ENCODE measurements at regions not wholly inside any gene's neighbourhood (a gene's known extent, or its start where the extent isn't known, plus 50 kb on each side); places are given as distances from the start of the nearest gene placed in this dataset.

GRCh38 chr6:25038300-25038699 is 102.5 kb upstream of the RIPOR2 start:
- no peak for DNase-seq (ENCODE audit: low read depth)

- DNase-seq (ENCODE audit: low read depth): no peak
Observed at GRCh38 chr6:25038999-25039398, 103.2 kb upstream of the RIPOR2 start.

GRCh38 chr6:25041485-25042035 is 105.8 kb upstream of the RIPOR2 start:
- DNase-seq (ENCODE audit: low read depth): no peak

DNA sequence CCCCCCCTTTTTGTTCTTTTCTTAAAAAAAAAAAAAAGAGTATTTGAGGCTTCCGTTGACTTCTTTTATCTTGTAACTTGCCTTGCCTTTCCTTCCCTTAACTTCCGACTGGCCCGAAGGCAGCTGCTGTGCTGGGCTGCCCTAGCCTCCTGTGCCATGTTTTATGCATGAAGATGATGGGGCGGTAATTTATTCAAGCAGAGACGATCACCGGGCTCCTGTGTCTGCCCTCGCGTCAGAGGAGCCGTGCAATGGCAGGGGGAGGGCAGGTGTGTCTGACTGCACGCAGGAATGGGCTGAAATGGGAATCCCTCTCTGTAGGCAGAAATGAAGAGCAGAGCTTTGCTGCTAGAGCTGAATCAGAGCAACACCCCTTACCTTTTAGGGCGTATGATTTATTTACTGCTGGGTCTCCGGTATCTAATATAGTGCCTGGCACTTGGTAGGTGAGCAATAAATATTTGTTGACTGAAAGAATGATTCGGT is 106.3 kb upstream of the RIPOR2 start:
- DNase-seq (ENCODE audit: low read depth): peak; percentile 57

GRCh38 chr6:25042536-25042935 is 106.8 kb upstream of the RIPOR2 start:
- no peak for DNase-seq (ENCODE audit: low read depth)

DNA sequence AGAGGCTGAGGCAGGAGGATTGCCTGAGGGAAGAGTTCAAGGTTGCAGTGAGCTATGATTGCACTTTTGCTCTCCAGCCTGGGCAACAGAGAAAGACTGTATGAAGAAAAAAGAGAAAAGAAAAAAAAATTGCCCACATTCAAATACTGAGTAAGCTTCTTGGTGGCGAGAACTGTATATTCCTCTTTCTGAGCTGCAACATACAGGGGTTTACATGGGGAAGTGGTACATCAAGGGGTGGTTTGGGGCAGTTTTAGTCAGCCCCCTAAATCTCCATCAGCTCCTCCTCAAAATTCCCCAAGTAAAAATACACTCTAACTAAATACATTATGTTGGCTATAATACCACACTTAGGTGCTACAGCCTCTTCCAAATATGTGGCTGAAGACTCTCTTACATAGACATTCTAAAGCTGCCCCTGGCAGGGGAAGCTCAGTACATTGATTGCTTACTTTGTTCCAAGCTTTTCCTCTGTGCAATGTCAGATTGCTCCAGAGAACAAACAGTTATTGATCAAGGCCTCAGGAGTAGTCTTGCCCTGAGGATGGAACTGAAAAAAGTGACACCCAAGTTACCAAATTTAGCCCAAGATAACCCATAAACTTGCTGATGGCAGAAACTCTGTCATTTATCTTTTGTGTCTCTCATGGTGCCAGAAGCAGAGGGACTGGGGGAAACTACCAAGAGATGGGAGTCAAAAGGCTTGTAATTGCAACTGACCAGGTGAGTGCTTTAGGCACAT is 107.4 kb upstream of the RIPOR2 start:
- no peak for DNase-seq (ENCODE audit: low read depth)

- DNase-seq (ENCODE audit: low read depth): no peak
Observed at GRCh38 chr6:25043892-25044291, 108.1 kb upstream of the RIPOR2 start.

GRCh38 chr6:25046942-25047341 is 111.2 kb upstream of the RIPOR2 start:
- no peak for DNase-seq (ENCODE audit: low read depth)

- peak; percentile 46 for DNase-seq (ENCODE audit: low read depth)
Observed at GRCh38 chr6:25050356-25050755, 114.6 kb upstream of the RIPOR2 start.

GRCh38 chr6:25051083-25051482 is 115.3 kb upstream of the RIPOR2 start:
- DNase-seq (ENCODE audit: low read depth): no peak

GRCh38 chr6:25052181-25052580 is 116.4 kb upstream of the RIPOR2 start:
- DNase-seq (ENCODE audit: low read depth): no peak

DNA sequence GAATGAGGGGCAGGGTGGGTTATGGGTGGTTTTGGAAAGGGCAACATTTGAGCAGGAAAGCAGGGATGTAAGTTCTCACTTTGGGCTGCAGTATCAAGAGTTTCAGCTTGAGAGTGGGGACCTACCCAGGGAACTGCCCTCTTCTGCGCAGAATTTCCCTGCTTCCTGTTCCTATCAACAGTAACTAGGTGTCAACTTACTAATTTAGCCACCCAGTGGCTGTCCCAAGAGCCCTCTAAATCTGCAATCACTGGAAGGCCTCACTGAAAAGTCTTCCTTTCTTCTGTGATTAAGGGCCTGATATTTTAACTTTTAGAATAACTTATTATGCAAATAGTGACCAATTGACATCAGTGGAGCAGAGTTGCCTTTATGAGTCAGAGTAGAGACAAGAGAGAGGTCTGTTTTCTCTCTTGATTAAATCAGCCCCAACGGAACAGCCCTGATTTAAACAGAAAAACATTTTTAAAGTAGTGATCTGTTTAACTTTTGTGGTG is 118.2 kb upstream of the RIPOR2 start:
- no peak for DNase-seq (ENCODE audit: low read depth)

GRCh38 chr6:25054469-25054868 is 118.7 kb upstream of the RIPOR2 start:
- no peak for DNase-seq (ENCODE audit: low read depth)

DNA sequence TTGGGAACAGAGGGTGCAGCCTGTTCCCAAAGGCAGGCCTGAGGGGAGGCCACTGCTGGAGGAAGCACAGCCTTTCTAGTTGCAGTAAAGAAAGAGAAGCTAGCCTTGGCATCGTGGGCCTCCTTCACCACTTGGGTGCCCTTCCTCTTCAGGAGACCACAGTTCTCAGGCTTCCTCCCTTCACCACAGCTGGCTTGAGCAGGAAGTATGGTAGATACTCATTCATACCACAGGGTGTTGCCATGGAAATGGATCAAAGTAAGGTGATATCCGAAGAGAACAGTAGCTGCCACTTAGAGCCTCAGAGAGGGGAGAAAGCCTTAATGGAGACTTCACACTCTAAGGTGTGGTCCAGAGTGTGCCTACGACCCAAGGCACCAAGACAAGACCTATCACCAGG is 120.4 kb upstream of the RIPOR2 start:
- DNase-seq (ENCODE audit: low read depth): peak; percentile 49

GRCh38 chr6:25057111-25057905 is 121.5 kb upstream of the RIPOR2 start:
- no peak for DNase-seq (ENCODE audit: low read depth)

DNA sequence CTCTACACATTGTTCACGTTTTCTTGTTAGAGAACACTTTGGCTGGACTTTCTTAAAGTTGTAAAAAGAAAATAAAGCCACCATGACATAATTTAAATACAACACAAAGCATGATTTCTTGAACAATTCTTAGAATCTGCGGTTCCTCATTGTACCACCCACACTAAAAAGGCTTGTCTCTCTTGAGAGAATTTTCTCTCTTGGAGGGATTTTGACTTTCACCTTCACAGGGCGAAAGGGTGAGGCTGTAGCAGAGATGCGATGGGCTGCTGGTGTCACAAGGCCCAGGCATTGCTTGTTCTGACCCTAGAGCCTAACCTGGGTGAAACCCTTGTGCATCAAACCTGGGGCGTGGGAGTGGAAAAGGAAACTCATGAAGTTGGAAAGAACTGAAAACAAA is 122.7 kb upstream of the RIPOR2 start:
- no peak for DNase-seq (ENCODE audit: low read depth)

- no peak for DNase-seq (ENCODE audit: low read depth)
Observed at GRCh38 chr6:25058941-25059340, 123.2 kb upstream of the RIPOR2 start.

DNA sequence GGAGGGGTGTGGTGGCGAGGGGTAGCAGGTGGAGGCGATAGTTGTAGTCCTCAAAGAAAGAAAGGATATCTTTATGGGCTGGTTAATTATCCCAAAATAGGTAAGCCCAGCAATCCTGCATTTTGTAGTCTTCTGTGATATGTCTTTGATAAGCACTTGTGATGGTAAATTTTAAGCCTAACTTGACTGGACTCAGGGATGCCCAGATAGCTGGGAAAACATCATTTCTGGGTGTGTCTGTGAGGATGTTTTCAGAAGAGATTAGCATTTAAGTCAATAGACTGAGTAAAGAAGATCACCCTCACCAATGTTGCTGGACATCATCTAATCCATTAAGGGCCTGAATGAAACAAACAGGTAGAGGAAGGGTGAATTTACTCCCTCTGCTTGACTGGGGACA is 124.8 kb upstream of the RIPOR2 start:
- DNase-seq (ENCODE audit: low read depth): no peak

DNA sequence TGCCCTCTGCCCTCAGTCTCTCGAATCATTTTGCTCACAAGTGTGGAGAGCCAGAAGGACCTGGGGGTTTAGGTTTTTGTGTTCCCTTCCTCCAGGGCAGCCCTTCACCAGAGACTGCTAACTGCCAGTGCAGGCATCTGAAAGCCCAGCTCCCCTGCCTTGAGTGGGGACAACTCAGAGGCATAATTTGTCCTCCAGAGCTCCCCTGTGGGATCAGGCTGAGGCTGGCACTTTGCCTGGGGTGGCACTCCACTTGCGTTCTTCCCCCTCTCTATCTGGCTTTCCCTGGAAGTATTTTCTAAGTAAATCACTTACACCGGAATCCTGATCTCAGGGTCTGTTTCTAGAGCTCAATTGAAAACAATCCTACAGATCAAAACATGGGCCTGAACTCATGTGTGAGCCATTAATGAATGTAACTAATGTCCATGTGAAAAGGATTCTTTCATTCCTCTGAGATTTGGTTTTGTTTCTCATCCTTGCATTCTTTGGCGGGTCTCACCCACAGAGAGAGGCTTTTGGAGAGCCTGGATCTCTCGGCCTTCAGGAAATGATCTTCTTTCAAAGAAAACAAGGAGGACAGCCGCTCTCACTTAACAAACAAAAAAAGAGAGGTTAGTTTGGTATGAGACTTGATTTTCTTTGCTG is 125.7 kb upstream of the RIPOR2 start:
- DNase-seq (ENCODE audit: low read depth): no peak

GRCh38 chr6:25062070-25062811 is 126.5 kb upstream of the RIPOR2 start:
- DNase-seq (ENCODE audit: low read depth): no peak

DNA sequence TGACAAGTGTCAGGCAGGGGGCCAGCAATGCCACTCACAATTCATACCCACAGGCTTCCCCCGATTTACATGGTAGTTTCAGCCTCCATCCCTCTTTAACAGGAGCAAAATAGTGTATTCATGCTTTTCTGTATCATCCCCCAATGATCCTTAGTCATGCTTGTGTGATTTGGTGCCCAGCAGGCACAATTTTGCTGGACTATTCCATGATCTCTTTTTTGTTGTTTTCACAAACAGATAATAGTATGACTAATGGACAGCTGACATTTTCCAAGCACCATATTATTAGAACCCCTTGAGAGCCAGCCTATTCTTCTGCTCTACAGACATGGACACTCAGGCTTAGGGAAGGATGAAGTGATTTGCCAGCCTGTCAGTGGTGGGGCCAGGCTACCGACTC is 128.2 kb upstream of the RIPOR2 start:
- no peak for DNase-seq (ENCODE audit: low read depth)

GRCh38 chr6:25065666-25066065 is 129.9 kb upstream of the RIPOR2 start:
- DNase-seq (ENCODE audit: low read depth): no peak
